ENCODE measurements at regions not wholly inside any gene's neighbourhood (a gene's known extent, or its start where the extent isn't known, plus 50 kb on each side); places are given as distances from the start of the nearest gene placed in this dataset.

- no peak overlapping the region for H3K4me3 ChIP-seq
- H3F3A ChIP-seq (replicated peaks; ENCODE audit: low read depth) = no peaks in the 10 kb centered on the region
- H3K36me3 Mint-ChIP-seq (ENCODE audit: low read depth) = no peaks in the 10 kb centered on the region
- H4K20me1 ChIP-seq (replicated peaks; ENCODE audit: insufficient read depth) = no peaks in the 10 kb centered on the region
- no peak overlapping the region for H3K27ac ChIP-seq (ENCODE audit: low read depth)
- H3K9me3 Mint-ChIP-seq = no peaks in the 10 kb centered on the region
- H3K36me3 ChIP-seq (ENCODE audit: insufficient read depth) = no peaks in the 10 kb centered on the region
- H3K27ac Mint-ChIP-seq = no peak overlapping the region
- H2AFZ ChIP-seq = no peak overlapping the region
- H3K79me2 ChIP-seq (replicated peaks; ENCODE audit: insufficient read depth) = no peaks in the 10 kb centered on the region
- H3K9me2 ChIP-seq (ENCODE audit: insufficient read depth) = no peaks in the 10 kb centered on the region; the same call in 1 of the 2 replicates
- DNase-seq (ENCODE audit: low spot score) (no peak), ATAC-seq (no peak)
- no peaks in the 10 kb centered on the region for H3K4me1 ChIP-seq (ENCODE audit: insufficient read depth)
- no peaks in the 10 kb centered on the region for H3K4me1 Mint-ChIP-seq
- no peaks in the 10 kb centered on the region for H3K27me3 ChIP-seq (ENCODE audit: insufficient read depth)
- TF ChIP-seq ZNF114 (CRISPR knock-in tag; IDR thresholded peaks at IDR 0.05) = no peak
- TF ChIP-seq REST (IDR thresholded peaks at IDR 0.05; ENCODE audit: unreplicated experiment) = no peak
- no peak for TF ChIP-seq ETS1 (IDR thresholded peaks at IDR 0.05)
- TF ChIP-seq CTCF (conservative IDR thresholded peaks at IDR 0.05; ENCODE audit: low read depth in 2 of 2) = no peak
- no peak for TF ChIP-seq POLR2AphosphoS5 (IDR thresholded peaks at IDR 0.05; ENCODE audit: low read depth)
- TF ChIP-seq ZNF331 (CRISPR knock-in tag; IDR thresholded peaks at IDR 0.05; ENCODE audit: low read depth) = no peak
- no peak for TF ChIP-seq EZH2 (IDR thresholded peaks at IDR 0.05; ENCODE audit: low read depth, unreplicated experiment)
- TF ChIP-seq NANOG (IDR thresholded peaks at IDR 0.05; ENCODE audit: borderline replicate concordance) = no peak
- TF ChIP-seq STAT1 (IDR thresholded peaks at IDR 0.05; ENCODE audit: unreplicated experiment) = no peak
- TF ChIP-seq EZH2phosphoT487 (IDR thresholded peaks at IDR 0.05; ENCODE audit: unreplicated experiment) = no peak
- no peak for TF ChIP-seq CREB1 (CRISPR knock-in tag; IDR thresholded peaks at IDR 0.05; ENCODE audit: low read depth)
- no peak for TF ChIP-seq JUNB (IDR thresholded peaks at IDR 0.05; ENCODE audit: unreplicated experiment)
- no peak for TF ChIP-seq ZNF462 (CRISPR knock-in tag; IDR thresholded peaks at IDR 0.05)
- no peaks in the 10 kb centered on the region for H3K27me3 Mint-ChIP-seq (ENCODE audit: insufficient read depth, low read depth, poor library complexity)
- no peak overlapping the region for H3K4me3 Mint-ChIP-seq
- no peak overlapping the region for H3K4me2 ChIP-seq
Measured at GRCh38 chr11:127648583-127648982, 648.0 kb upstream of the KIRREL3 start.

Measured in GM23338 (cell line).